ENCODE measurements at regions not wholly inside any gene's neighbourhood (a gene's known extent, or its start where the extent isn't known, plus 50 kb on each side); places are given as distances from the start of the nearest gene placed in this dataset.
A peak's percentile ranks its signal among the peaks of the same experiment; 100 is the strongest.

- H3K9me2 ChIP-seq (ENCODE audit: insufficient read depth) = no peaks in the 10 kb centered on the region
- H3F3A ChIP-seq (replicated peaks; ENCODE audit: low read depth) = peaks cover 10% of the 10 kb centered on the region; the same call in 1 of the 2 replicates
- H3K4me3 Mint-ChIP-seq = peak overlapping the region; percentile 82; the same call in 2 of the 3 replicates
- peaks cover 68% of the 10 kb centered on the region for H3K4me1 ChIP-seq (ENCODE audit: insufficient read depth)
- no peak for DNase-seq (ENCODE audit: low spot score)
- no peak overlapping the region for H2AFZ ChIP-seq
- peaks cover 22% of the 10 kb centered on the region for H3K27me3 Mint-ChIP-seq (ENCODE audit: insufficient read depth, low read depth, poor library complexity)
- H3K4me3 ChIP-seq = no peak overlapping the region
- no peak overlapping the region for H3K27ac Mint-ChIP-seq
- no peaks in the 10 kb centered on the region for H4K20me1 ChIP-seq (replicated peaks; ENCODE audit: insufficient read depth)
- TF ChIP-seq ZNF331 (CRISPR knock-in tag; IDR thresholded peaks at IDR 0.05; ENCODE audit: low read depth) (no peak), ZNF114 (CRISPR knock-in tag; IDR thresholded peaks at IDR 0.05) (no peak)
- no peak overlapping the region for H3K27ac ChIP-seq (ENCODE audit: low read depth)
- H3K79me2 ChIP-seq (replicated peaks; ENCODE audit: insufficient read depth) = no peaks in the 10 kb centered on the region
- H3K4me1 Mint-ChIP-seq = peaks cover 68% of the 10 kb centered on the region
- no peaks in the 10 kb centered on the region; the same call in 2 of the 3 replicates for H3K36me3 Mint-ChIP-seq (ENCODE audit: low read depth)
- no peaks in the 10 kb centered on the region for H3K36me3 ChIP-seq (ENCODE audit: insufficient read depth)
- ATAC-seq = no peak
- H3K9me3 Mint-ChIP-seq = no peaks in the 10 kb centered on the region
- H3K4me2 ChIP-seq = 0 out of 2 replicates have a peak overlapping the region, but pooled peaks have one; percentile 79
- H3K27me3 ChIP-seq (ENCODE audit: insufficient read depth) = no peaks in the 10 kb centered on the region
Measured at GRCh38 chr21:34200288-34200905, 127.0 kb downstream of the MRPS6 start.

- H3K4me3 ChIP-seq = peak overlapping the region; percentile 52
- no peak overlapping the region for H3K27ac Mint-ChIP-seq
- no peaks in the 10 kb centered on the region for H3K9me2 ChIP-seq (ENCODE audit: insufficient read depth)
- no peaks in the 10 kb centered on the region for H3K9me3 Mint-ChIP-seq
- H4K20me1 ChIP-seq (replicated peaks; ENCODE audit: insufficient read depth) = no peaks in the 10 kb centered on the region
- peak overlapping the region; percentile 82 for H3K4me3 Mint-ChIP-seq
- no peaks in the 10 kb centered on the region; the same call in 2 of the 3 replicates for H3K36me3 Mint-ChIP-seq (ENCODE audit: low read depth)
- no peaks in the 10 kb centered on the region for H3K79me2 ChIP-seq (replicated peaks; ENCODE audit: insufficient read depth)
- H3K36me3 ChIP-seq (ENCODE audit: insufficient read depth) = no peaks in the 10 kb centered on the region
- peak overlapping the region; percentile 77 for H3K27ac ChIP-seq (ENCODE audit: low read depth)
- no peaks in the 10 kb centered on the region for H3K27me3 ChIP-seq (ENCODE audit: insufficient read depth)
- ATAC-seq = no peak
- DNase-seq (ENCODE audit: low spot score) = no peak
- no peak for TF ChIP-seq EZH2phosphoT487 (IDR thresholded peaks at IDR 0.05; ENCODE audit: unreplicated experiment)
- no peak for TF ChIP-seq CREB1 (CRISPR knock-in tag; IDR thresholded peaks at IDR 0.05; ENCODE audit: low read depth)
- TF ChIP-seq ETS1 (IDR thresholded peaks at IDR 0.05) = no peak
- TF ChIP-seq REST (IDR thresholded peaks at IDR 0.05; ENCODE audit: unreplicated experiment) = no peak
- no peak for TF ChIP-seq CTCF (conservative IDR thresholded peaks at IDR 0.05; ENCODE audit: low read depth in 2 of 2)
- no peak for TF ChIP-seq ZNF114 (CRISPR knock-in tag; IDR thresholded peaks at IDR 0.05)
- no peak for TF ChIP-seq ZNF331 (CRISPR knock-in tag; IDR thresholded peaks at IDR 0.05; ENCODE audit: low read depth)
- no peak for TF ChIP-seq EZH2 (IDR thresholded peaks at IDR 0.05; ENCODE audit: low read depth, unreplicated experiment)
- H2AFZ ChIP-seq = no peak overlapping the region
- H3F3A ChIP-seq (replicated peaks; ENCODE audit: low read depth) = peaks cover 7% of the 10 kb centered on the region; the same call in 1 of the 2 replicates
- H3K4me2 ChIP-seq = peak overlapping the region; percentile 79
- peaks cover 67% of the 10 kb centered on the region for H3K4me1 Mint-ChIP-seq
- H3K4me1 ChIP-seq (ENCODE audit: insufficient read depth) = peaks cover 64% of the 10 kb centered on the region
- H3K27me3 Mint-ChIP-seq (ENCODE audit: insufficient read depth, low read depth, poor library complexity) = peaks cover 21% of the 10 kb centered on the region
Measured at GRCh38 chr21:34201001-34201400, 127.6 kb downstream of the MRPS6 start.

Measured in GM23338 (cell line).